GM19463 (cell line): ENCODE measurements at regions not wholly inside any gene's neighbourhood (a gene's known extent, or its start where the extent isn't known, plus 50 kb on each side); places are given as distances from the start of the nearest gene placed in this dataset.
"Not testable (repeated sequence)": the region's sequence is repeated elsewhere in the genome, so short reads cannot be mapped to it uniquely, and the experiment has no call there.

Experiments used
- ATAC-seq: cut with Tn5 transposase; IDR thresholded peaks from one replicate; pipeline ENCODE4 v1.9.1; 2021; ENCODE audit warnings: mild to moderate bottlenecking, moderate library complexity; ENCODE audit not compliant: unreplicated experiment

DNA sequence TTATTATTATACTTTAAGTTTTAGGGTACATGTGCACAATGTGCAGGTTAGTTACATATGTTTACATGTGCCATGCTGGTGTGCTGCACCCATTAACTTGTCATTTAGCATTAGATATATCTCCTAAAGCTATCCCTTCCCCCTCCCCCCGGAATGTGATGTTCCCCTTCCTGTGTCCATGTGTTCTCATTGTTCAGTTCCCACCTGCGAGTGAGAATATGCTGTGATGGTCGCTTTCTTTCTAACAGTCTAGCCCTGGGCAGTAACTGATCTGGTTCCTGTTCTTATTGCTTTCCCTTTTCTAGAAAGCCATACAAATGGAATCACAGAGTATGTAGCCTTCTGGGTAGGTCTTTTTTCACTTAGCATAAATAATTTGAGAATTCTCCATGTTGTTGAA, 311.1 kb upstream of the CNTNAP2 start:
- ATAC-seq, result not testable (repeated sequence)

DNA sequence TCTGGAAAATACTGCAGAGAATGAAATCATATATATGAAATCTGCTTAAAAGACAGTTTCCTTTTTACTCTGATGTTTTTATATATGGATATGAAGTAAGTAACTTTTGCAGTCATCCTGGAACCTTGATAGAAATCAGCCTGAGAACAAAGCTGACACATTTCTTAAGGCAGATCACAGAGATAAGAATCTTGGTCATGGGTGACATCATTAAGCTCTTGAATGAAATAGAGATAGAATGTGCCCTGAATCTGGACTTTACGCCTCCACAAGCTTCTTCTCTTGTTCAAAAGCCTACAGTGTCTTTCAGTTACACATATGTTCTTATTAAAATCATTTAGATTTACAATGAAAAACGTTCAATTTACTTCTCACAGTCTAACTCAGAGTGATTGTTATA, 319.1 kb upstream of the CNTNAP2 start:
- no peak for ATAC-seq

DNA sequence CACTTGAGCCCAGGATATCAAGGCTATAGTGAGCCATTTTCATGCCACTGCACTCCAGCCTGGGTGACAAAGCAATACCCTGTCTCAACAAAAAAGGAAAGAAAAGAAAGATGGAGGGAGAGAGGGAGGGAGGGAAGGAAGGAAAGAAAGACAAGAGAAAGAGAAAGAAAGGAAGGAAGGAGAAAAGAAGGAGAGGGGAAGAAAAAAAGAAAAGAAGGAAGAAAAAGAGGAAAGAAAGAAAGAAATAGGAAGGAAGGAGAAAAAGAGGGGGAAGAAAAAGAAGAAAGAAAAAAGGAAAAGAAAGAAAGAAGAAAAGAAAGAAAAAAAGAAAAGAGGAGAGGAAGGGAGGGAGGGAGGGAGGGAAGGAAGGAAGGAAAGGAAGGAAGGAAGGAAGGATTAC, 321.5 kb upstream of the CNTNAP2 start:
- ATAC-seq, result no peak

DNA sequence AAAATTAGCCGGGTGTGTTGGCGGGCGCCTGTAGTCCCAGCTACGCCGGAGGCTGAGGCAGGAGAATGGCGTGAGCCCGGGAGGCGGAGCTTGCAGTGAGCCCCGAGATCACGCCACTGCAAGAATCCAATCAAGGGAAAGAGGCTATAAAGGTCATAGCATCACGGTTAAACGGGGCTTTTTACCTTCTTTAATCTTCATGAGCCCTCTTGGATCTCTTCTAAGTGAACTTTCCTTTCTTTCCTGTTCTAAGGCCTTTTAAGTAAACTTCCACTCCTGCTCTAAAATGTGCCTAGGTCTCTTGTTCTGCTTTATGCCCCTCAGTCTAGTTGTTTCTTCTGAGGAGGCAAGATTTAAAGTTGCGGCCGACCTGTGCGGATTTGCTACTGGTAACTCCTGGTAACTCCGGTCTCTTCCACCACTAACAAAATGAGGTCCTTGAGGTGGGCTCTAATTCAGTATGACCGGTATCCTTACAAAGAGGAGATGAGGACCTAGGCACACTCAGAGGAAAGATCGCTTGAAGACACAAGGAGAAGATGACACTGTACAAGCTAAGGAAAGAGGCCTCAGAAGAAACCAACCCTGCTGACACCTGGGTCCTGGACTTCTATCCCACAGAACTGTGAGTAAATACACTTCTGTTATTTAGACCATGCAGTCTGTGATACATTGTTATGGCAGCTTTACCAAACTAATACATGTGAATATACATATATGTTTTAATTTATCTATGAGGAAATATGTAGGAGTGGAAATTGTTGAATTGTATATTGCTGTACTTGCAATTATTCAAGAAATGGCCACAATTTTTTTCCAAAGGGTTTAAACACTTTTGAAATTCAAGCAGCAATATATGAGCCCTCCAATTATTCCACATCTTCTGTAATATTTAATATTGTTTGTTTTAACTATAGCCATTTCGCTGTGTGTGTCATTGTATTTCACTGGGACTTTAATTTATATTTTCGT, 331.5 kb upstream of the CNTNAP2 start:
- ATAC-seq, result no peak

DNA sequence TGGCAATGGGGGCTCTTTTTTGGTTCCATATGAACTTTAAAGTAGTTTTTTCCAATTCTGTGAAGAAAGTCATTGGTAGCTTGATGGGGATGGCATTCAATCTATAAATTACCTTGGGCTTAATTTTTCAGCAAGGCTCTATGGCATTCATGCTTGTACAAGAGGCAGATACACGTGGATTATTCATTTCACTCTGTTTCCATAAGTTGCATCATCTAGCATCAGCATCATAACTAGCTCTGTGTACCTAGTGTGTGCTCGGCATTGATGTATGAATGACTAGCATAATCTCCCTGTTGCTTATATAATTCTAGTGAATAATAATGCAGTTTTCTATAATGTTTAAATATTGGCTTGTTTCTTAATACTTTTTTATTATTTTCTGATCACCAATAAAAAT, 335.2 kb upstream of the CNTNAP2 start:
- not testable (repeated sequence) for ATAC-seq

DNA sequence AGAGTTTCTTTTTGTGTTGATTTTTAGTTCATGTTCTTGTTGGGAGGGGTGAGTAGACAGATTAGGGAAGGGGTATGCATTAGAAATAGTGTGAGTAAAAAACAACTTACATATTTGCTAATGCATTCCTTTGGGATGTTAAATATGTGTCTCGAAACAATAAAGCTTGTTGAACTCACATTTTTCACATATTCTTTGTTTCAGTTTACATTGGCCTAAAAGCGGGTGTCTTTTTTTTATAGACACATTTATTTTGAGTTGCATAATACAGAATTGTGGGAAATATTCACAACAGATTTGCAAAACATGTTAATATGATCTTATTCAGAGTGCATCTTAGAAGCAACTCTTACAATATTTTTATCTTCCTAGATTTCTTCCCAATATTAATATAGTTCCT, 337.5 kb upstream of the CNTNAP2 start:
- no peak for ATAC-seq

DNA sequence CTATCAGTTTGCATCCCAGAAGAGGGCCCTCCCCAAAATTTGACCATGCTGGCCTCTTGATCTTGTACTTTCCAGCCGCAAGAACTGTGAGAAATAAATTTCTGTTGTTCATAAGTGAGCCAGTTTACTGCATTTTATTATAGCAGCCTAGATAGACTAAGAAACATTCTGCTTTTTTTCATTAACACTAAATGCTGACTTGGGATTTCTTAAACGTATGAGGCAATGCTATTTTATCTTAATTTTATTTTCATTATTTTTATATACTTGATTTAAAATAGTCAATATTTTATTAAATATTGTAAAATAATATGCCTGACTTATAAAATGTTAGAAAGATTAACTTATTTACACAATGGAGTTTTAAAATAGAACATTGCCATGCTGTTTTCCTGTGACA, 341.8 kb upstream of the CNTNAP2 start:
- ATAC-seq, result no peak

DNA sequence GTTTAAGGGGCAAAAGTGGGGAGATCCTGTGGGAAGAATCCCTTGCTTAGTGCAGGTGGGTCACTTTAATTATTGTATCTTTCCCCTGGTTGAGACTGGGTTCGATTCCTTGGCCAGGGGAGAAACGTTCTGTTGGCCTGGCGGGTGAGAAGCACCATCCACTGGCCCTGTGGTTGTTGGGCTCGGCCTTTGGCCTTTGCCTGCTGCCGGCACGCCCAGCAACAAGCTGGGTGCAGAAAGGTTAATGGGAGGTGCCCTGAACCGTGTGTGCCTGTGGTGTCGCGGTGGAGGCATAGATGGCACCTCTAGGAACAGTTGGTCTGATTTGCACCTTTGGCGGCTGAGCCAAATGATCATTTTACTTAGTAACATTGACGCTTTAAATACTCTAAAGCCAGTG, 363.6 kb upstream of the CNTNAP2 start:
- no peak for ATAC-seq

DNA sequence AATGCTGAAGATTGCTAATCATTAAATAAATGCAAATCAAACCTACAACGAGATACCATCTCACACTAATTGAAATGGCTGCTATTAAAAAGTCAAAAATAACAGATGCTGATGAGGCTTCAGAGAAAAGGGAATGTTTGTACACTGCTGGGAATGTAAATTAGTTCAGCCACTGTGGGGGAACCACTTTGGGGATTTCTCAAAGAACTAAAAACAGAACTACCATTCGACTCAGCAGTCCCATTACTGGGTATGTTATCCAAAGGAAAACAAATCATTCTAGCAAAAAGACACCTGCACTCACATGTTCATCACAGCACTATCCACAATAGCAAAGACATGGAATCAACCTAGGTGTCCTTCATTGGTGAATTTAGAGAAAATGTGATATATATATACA, 379.0 kb upstream of the CNTNAP2 start:
- ATAC-seq, result peak; percentile 44

DNA sequence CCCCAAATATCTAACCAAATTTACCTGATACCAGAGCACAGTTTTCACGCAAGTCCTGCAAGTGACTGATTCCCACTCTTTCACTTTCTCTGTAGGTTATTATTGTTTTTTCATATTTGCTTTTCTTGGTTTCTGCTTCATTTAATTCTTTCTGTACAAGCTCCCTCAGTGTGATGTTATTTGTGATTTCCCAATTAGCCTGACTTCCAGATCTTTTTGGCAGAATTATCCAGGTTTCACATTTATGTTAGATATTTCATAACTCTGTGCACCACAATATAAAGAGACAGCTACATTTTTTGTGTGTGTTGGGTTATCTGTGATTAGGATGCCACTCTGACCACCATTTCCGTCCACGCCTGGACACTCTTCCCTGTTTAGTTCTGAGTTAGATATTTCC, 381.5 kb upstream of the CNTNAP2 start:
- ATAC-seq, result no peak

DNA sequence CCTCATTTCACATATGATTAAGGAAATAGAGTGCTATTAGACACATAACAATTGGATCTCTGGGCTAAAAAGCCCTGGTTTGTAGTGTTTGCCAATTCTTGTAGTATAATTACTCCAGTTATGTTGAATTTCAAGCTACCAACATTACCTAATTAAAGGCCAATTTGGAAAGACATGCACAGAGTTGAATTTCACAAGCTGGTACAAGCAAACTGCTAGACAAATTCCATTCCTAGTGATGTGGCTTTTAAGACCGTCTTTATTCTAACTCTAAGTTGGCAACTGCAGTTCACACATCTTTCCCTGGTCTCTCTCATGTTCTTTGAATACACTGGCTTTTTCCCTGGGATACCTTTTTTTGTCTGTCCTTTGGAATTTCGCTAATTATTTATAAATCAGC, 384.1 kb upstream of the CNTNAP2 start:
- no peak for ATAC-seq

DNA sequence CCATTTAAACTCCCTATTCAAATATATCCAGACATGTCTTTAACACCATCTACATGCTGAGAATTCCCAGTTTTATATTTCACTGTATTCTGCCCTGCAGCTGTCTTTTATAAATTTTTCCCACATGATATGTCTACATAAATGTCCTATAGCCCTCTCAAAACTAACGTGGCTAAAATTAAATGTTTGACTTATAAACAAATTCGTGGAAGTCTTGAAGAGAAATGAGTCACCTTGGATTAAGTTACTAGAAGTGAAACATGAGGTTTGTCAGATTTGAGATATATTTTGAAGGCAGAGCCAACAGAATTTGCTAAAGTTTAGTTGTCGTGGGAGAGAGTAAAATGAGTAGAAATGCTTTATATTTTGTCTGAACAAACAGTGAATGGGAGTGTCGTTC, 386.9 kb upstream of the CNTNAP2 start:
- no peak for ATAC-seq

DNA sequence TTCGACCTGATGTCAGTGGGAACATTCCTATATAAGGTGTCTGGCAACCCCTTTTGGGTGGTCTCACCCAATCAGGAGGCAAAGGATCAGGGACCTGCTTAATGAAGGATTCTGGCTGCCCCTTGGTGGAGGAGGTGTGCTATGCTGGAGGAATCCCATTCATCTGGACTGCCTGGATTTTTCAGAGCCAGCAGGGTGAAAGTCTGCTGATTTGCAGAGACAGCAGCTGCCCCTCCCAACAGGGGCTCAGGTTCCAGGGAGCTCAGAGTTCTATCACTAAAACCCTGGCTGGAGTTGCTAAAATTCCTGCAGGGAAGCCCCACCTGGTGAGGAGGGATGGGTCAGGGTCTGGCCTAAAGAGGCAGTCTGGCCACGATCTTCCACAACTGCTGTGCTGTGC, 398.5 kb upstream of the CNTNAP2 start:
- no peak for ATAC-seq

DNA sequence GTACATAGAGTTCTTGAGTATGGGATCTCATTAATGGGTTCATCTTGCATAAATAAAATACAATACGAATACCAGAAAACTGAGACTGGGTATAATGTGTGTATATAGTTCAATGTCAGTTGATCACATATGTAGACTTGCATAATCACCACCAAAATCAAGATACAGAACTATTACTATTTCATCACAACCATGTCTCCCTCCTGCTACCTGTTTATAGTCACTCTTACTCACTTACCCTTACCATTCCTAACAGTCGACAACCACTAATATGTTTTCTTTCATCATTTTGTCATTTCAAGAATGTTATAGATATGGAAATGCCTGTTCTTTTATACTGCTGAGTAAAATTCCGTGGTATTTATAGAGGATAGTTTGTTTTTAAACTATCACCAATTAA, 416.1 kb upstream of the CNTNAP2 start:
- ATAC-seq, result no peak

DNA sequence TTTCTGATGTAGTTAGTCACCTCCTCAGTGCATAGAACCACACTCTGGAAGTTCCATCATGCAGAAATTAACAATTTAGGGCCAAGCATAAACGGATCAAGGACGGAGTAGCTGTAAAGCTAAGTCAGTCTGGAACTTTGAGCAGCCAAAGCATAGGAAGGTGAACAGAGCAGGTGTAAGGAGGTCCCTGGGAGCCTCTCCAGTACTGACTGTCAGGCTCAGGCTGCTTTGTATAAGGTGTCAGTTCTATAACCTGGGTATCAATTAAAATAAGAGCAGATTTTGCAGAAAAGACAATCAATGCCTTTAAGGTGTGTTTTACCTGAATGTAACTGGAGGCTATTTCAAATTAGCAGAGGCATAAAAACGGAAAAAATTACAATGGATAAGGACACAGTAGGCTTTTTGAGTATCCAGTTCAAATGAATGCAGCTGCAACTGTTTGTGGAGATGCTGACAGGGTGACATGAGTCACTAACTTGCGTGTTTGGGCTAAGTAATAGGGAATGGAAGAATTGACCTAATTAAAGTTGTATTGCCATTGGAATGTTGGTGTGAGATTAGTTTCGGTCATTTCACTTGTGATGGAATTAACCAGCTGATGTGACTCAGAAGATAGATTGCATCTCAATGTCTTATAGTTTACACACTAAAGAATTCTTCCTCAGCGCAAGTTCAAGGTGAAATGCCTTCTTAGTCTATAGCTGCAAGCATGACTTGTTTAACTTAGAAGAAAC, 417.9 kb upstream of the CNTNAP2 start:
- no peak for ATAC-seq

DNA sequence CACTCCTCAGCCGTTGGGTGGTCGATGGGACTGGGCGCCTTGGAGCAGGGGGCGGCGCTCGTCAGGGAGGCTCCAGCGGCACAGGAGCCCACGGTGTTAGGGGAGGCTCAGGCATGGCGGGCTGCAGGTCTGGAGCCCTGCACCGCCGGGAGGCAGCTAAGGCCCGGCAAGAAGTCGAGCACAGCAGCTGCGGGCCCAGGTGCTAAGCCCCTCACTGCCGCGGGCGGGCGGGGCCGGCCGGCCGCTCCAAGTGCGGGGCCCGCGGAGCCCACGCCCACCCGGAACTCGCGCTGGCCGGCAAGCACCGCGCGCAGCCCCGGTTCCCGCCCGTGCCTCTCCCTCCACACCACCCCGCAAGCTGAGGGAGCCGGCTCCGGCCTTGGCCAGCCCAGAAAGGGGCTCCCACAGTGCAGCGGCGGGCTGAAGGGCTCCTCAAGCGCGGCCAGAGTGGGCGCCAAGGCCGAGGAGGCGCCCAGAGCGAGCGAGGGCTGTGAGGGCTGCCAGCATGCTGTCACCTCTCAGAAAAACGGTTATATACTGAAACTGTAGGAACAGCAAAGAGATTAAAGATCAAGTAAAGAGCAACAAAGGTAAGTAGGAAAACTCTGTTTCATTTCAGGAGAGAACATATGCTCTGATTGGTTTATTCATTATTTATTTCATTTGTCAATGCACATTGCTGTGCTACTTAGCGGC, 419.0 kb upstream of the CNTNAP2 start:
- ATAC-seq, result not testable (repeated sequence)

DNA sequence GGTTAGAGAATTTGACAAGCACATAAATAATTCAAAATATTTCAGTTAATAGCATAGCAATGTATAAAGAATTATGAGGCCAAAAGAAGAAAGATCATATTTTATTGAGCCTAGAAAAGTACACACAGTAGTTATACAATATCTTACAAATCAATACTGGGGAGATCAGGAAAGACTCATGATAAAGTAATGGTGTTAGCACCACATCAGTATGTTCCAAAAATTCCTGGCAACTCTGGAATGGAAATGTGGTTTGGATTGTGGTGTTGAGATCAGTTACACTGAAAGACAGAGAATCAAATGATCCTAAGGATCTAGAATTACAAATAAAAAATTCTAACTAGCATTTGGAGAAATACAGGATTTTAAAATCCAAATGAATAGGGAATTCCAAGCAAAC, 420.5 kb upstream of the CNTNAP2 start:
- ATAC-seq, result no peak

DNA sequence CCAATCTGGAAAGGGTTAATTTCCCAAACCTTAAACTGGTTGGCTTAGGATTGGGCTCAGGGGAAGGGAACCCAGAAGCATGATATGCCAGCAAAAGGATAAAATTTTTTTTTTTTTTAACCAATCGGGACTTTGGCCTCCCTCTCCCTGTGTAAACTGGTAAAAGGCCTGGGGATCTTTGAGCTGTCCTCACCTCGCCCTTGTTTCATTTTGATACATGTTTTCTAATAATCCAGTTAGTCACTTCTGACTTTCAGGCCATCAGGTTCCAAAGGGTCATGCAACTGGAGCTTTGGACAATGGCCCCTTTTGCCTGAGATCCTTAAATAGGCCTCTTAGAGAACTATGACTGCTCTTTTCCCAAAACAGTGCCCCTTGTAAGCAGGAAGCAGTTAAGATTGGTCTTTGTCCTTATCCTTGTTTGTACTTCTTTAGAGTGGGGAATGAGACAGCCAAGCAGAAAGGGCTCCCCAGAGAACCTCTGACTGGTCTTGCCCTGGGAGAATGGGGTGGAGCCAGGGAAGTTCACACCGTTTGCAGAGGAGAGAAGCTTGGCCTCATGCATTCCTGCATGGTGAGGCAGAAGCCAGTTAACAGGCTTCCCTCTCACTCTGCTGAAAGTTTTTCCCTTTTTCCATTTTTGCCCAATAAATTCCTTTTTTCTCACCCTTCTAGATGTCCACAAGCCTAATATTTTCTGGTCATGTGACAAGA, 424.2 kb upstream of the CNTNAP2 start:
- ATAC-seq, result no peak

DNA sequence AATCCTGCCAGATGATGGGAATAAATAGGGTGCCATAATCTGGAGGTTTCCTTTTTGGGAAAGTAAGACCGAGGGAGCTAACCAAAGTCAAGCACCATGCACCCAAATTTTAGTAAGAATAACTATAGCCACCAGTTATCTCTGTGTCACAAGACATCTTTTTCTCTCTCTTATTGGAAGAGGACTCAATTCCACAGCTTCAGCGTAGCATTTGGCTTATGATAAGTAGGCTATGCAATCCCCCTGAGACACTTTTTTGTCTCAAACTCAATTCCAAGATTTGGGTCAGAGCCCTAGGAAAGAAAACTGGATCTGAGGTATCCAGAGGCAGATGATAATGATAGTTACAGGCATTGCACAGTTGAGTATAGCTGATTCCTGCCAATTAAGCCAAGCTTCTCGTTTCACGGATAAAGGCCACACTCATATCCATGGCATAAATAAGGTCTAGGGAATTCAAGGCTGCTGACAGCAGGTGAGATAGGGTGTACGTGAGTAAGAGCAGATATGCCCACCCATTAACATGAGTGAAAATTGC, 425.2 kb upstream of the CNTNAP2 start:
- ATAC-seq, result no peak

DNA sequence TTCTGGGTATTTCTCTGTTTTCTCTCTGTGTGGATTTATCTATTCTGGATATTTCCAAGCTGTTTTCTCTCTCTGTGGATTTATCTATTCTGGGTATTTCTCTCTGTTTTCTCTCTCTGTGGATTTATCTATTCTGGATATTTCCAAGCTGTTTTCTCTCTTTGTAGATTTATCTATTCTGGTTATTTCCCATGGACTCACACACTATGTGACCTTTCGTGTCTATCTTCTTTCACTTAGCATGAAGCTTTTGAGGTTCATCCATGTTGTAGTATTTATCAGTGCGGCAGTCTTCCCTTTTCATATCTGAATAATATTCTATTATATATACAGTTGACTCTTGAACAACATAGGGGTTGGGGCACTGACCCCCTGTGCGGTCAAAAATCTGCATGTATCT, 435.0 kb upstream of the CNTNAP2 start:
- no peak for ATAC-seq

DNA sequence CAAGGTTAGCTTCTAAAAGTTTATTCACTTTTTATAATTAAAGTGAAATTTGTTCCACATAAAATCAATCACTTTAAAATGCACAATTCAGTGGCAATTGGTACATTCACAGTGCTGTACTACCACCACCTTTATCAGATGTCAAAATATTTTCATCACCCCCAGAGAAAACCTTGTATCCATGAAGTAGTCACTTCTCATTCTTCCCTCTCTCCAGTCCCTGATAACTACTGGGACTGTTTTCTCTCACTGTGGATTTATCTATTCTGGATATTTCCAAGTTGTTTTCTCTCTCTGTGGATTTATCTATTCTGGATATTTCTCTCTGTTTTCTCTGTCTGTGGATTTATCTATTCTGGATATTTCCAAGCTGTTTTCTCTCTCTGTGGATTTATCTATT, 435.4 kb upstream of the CNTNAP2 start:
- no peak for ATAC-seq
